Loucy (cell line): ENCODE measurements at regions not wholly inside any gene's neighbourhood (a gene's known extent, or its start where the extent isn't known, plus 50 kb on each side); places are given as distances from the start of the nearest gene placed in this dataset.

ENCODE experiments used
- EZH2phosphoT487 ChIP-seq: fragments of 200-600 bp; IDR thresholded peaks from 2 replicates; pipeline ENCODE4 v1.6.1; 2018; ENCODE audit warnings: antibody characterized with exemption, mild to moderate bottlenecking, moderate library complexity, borderline replicate concordance
- TF ChIP-seq, protein P1 (sequence below): fragments of 200-600 bp; sonication (generic); conservative IDR thresholded peaks from 2 replicates; pipeline ENCODE4 v1.5.1; 2014; ENCODE audit warnings: mild to moderate bottlenecking, antibody characterized with exemption, low read length

DNA sequence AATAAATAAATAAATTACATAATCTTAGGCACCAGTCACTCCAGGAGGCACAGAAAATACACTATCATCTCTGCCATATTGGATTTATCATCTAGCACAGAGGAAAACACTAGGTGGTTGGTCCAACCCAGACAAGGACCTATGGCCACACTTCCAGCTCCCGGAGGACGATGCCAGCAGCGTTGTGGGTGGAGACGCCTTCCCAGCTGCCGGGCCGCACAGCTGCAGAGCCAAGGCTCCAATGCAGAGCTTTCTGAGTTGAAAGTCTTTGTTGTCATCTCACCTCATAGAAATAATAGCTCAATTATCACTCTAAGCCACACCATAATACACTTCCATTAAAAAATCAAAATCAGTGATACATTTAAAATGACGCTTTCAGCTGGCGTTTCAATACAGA is 457.1 kb upstream of the SALL3 start:
- TF ChIP-seq, protein P1, sequence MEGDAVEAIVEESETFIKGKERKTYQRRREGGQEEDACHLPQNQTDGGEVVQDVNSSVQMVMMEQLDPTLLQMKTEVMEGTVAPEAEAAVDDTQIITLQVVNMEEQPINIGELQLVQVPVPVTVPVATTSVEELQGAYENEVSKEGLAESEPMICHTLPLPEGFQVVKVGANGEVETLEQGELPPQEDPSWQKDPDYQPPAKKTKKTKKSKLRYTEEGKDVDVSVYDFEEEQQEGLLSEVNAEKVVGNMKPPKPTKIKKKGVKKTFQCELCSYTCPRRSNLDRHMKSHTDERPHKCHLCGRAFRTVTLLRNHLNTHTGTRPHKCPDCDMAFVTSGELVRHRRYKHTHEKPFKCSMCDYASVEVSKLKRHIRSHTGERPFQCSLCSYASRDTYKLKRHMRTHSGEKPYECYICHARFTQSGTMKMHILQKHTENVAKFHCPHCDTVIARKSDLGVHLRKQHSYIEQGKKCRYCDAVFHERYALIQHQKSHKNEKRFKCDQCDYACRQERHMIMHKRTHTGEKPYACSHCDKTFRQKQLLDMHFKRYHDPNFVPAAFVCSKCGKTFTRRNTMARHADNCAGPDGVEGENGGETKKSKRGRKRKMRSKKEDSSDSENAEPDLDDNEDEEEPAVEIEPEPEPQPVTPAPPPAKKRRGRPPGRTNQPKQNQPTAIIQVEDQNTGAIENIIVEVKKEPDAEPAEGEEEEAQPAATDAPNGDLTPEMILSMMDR = no peak
- no peak for TF ChIP-seq EZH2phosphoT487
